ENCODE measurements at regions not wholly inside any gene's neighbourhood (a gene's known extent, or its start where the extent isn't known, plus 50 kb on each side); places are given as distances from the start of the nearest gene placed in this dataset.

DNA sequence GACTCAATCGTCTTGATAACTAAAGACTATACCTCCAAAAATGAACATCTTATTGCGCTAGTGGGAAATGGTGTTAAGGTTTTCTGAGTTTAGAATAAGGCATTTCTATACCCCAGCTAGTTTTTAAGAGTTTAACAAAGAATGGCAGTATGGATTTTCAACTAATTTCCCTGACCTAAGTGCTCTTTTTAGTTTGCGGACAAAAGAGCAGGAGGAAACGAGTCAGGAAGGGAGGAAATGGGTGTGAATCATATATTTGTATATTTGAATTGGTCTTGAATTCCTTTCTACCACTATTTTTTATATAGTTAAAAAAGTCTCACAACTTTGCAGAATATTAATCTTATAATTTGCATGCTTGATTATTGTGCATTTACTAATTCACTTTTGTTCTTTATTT, 516.3 kb upstream of the ZNF608 start:
- no peak for TF ChIP-seq POLR2A (IDR thresholded peaks at IDR 0.05; ENCODE audit: low read depth, low read length)
- no peak for TF ChIP-seq POLR2AphosphoS5 (IDR thresholded peaks at IDR 0.05; ENCODE audit: low read depth, low read length)

Measured in GM12892 (cell line).